Brain microvascular endothelial cell (primary cell): ENCODE measurements at regions not wholly inside any gene's neighbourhood (a gene's known extent, or its start where the extent isn't known, plus 50 kb on each side); places are given as distances from the start of the nearest gene placed in this dataset.

ENCODE experiments used
- DNase-seq: peaks from one replicate; pipeline ENCODE4 v3.0.0-alpha.2; 2020
- H3K27ac ChIP-seq: fragments of 250-450 bp; sonication (Bioruptor Pico); 2 replicates; pipeline ENCODE4 v1.5.1; 2020; ENCODE audit warnings: mild to moderate bottlenecking, moderate library complexity
- H3K27me3 ChIP-seq: fragments of 250-450 bp; sonication (Bioruptor Pico); replicated peaks from 2 replicates; pipeline ENCODE4 v1.5.1; 2020; ENCODE audit warnings: mild to moderate bottlenecking
- H3K36me3 ChIP-seq: fragments of 250-450 bp; sonication (Bioruptor Pico); replicated peaks from 2 replicates; pipeline ENCODE4 v1.5.1; 2020; ENCODE audit warnings: mild to moderate bottlenecking
- H3K4me3 ChIP-seq: 2 replicates; pipeline ENCODE4 v1.5.1; 2011; ENCODE audit warnings: low read depth, mild to moderate bottlenecking, control low read depth, low read length, moderate library complexity
- CTCF ChIP-seq: IDR thresholded peaks from 2 replicates; pipeline ENCODE4 v1.5.1; 2011; ENCODE audit warnings: low read depth, mild to moderate bottlenecking, moderate library complexity, low read length, control low read depth, inconsistent platforms; ENCODE audit errors: missing control alignments
- in situ Hi-C: cut with HindIII; loops from 2 replicates; pipeline ENCODE4 v1.10.0; 2017; ENCODE audit warnings: low sequenced_read_pairs, low pct_ligation_motif_present

GRCh38 chr7:142372727-142373126 is 114.9 kb upstream of the PRSS58 start:
- H3K27ac ChIP-seq, result no peak overlapping the region
- no peak for TF ChIP-seq CTCF
- H3K27me3 ChIP-seq, result no peaks in the 10 kb centered on the region
- H3K4me3 ChIP-seq, result no peak overlapping the region
- in situ Hi-C loops, result no loop called here
- no peak for DNase-seq
- no peaks in the 10 kb centered on the region for H3K36me3 ChIP-seq

- H3K27me3 ChIP-seq, result no peaks in the 10 kb centered on the region
- in situ Hi-C loops, result no loop called here
Observed at GRCh38 chr7:142371586-142372377, 113.9 kb upstream of the PRSS58 start.

DNA sequence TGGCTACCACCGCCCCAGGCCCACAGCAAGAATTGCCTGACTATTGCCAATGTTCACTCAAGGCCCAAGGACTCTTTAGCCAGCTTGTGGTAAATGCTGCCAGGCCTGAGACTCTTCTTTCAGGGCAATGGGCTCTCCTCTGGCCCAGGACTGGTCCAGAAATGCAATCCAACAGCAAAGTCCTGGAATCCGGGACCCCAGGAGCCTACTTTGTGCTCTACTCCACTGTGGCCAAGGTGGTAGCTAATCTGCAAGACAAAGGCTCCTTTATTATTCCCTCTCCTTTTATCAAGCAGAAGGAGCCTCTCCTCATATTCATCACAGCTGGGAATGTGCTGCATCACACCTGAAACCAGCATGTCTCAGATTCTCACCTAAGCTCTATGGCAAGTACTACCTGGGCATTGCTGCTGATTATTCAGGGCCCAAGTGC is 107.6 kb upstream of the PRSS58 start:
- in situ Hi-C loops, result no loop called here
- Histone ChIP-seq H3K27ac (no peak overlapping the region), H3K36me3 (no peaks in the 10 kb centered on the region), H3K4me3 (no peak overlapping the region), H3K27me3 (no peaks in the 10 kb centered on the region)
- no peak for TF ChIP-seq CTCF
- DNase-seq, result no peak

More at GRCh38 chr7:142371586-142372377, 113.9 kb upstream of the PRSS58 start:
- Histone ChIP-seq H3K27ac (no peak overlapping the region), H3K36me3 (no peaks in the 10 kb centered on the region), H3K4me3 (no peak overlapping the region)
- TF ChIP-seq CTCF, result no peak
- no peak for DNase-seq

DNA sequence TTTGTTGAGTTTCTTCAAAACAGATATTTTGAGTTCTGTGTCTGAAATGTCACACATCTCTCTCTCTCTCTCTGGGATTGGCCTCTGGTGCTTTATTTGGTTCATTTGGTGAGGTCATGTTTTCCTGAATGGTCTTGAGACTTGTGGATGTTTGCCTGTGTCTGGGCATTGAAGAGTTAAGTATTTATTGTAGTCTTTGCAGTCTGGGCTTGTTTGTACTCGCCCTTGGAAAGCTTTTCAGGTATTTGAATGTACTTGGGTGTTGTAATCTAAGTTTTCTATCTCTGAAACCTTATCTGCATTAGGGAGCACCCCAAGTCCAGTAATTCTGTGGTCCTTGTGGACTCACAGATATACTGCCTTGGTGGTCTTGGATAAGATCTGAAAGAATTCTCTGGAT is 106.7 kb upstream of the PRSS58 start:
- TF ChIP-seq CTCF, result no peak

GRCh38 chr7:142362349-142362748 is 104.5 kb upstream of the PRSS58 start:
- in situ Hi-C loops, result no loop called here
- no peaks in the 10 kb centered on the region for H3K27me3 ChIP-seq
- H3K27ac ChIP-seq, result no peak overlapping the region
- no peaks in the 10 kb centered on the region for H3K36me3 ChIP-seq
- TF ChIP-seq CTCF, result no peak
- no peak overlapping the region for H3K4me3 ChIP-seq
- no peak for DNase-seq

More for the DNA sequence above, 106.7 kb upstream of the PRSS58 start:
- H3K27me3 ChIP-seq, result no peaks in the 10 kb centered on the region
- H3K36me3 ChIP-seq, result no peaks in the 10 kb centered on the region
- no peak overlapping the region for H3K4me3 ChIP-seq
- H3K27ac ChIP-seq, result no peak overlapping the region
- no peak for DNase-seq
- in situ Hi-C loops, result no loop called here
